Thyroid gland (tissue), 4 donors: ENCODE measurements at regions not wholly inside any gene's neighbourhood (a gene's known extent, or its start where the extent isn't known, plus 50 kb on each side); places are given as distances from the start of the nearest gene placed in this dataset.

Experiments used
- POLR2A ChIP-seq, 2 donors: fragments of 450-650 bp; IDR thresholded peaks; one replicate each; pipeline ENCODE4 v1.6.1; 2017; ENCODE audit warnings: antibody characterized with exemption in 2 of 2, mild to moderate bottlenecking in 2 of 2, moderate library complexity in 1 of 2
- TF ChIP-seq, protein P1 (sequence below), 6 experiments: fragments of 200-600 bp in 3 of 6; fragments of 450-650 bp in 3 of 6; sonication (generic) in 3 of 6; IDR thresholded peaks; one replicate each; pipeline ENCODE4 v1.5.1; 2016 to 2019; ENCODE audit warnings: antibody characterized with exemption in 6 of 6, mild to moderate bottlenecking in 2 of 6, inconsistent platforms in 1 of 6, moderate library complexity in 1 of 6

DNA sequence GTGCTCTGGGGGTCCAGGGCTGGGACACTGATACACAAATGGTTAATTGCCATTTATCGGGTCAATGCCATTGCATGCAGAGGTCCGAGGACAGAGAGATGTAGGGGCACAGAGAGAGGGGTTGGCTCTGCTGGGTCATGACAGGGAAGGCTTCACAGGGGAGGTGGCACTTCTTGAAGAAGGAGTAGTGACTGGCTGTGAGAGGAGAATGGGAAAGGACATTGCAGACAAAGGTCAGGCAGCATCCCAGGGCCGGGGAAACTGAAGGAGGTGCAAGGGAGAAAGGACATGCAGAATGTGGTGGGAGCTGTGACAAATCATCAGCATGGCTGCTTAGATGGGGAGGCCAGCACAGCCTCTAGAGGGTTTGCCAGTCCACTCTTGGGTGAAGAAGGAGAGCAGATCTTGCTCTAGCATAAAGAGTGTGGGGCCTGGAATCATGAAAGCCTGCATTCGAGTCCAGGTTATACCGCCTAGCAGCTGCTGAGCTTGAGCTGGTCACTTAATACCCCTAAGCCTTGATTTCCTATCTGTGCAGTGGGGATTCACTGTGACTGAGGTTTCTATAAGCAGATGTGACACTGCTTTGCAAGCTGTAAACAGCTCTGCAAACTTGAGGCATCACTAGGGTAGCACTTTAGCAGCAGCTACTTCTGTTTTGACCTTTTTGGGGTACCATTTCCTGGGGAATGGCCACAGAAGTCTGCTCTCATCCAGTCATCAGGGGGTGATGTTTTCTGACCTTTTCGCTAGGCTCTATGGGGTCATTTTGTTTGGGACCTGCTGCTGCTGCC, 59.2 kb upstream of the EPS8L3 start:
- TF ChIP-seq, protein P1, sequence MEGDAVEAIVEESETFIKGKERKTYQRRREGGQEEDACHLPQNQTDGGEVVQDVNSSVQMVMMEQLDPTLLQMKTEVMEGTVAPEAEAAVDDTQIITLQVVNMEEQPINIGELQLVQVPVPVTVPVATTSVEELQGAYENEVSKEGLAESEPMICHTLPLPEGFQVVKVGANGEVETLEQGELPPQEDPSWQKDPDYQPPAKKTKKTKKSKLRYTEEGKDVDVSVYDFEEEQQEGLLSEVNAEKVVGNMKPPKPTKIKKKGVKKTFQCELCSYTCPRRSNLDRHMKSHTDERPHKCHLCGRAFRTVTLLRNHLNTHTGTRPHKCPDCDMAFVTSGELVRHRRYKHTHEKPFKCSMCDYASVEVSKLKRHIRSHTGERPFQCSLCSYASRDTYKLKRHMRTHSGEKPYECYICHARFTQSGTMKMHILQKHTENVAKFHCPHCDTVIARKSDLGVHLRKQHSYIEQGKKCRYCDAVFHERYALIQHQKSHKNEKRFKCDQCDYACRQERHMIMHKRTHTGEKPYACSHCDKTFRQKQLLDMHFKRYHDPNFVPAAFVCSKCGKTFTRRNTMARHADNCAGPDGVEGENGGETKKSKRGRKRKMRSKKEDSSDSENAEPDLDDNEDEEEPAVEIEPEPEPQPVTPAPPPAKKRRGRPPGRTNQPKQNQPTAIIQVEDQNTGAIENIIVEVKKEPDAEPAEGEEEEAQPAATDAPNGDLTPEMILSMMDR (IDR thresholded peaks at IDR 0.05), result no peak
- TF ChIP-seq POLR2A (IDR thresholded peaks at IDR 0.05), result no peak
